H9 (cell line): ENCODE measurements at regions not wholly inside any gene's neighbourhood (a gene's known extent, or its start where the extent isn't known, plus 50 kb on each side); places are given as distances from the start of the nearest gene placed in this dataset.

Source experiments
- DNase-seq: peaks from one replicate; pipeline ENCODE4 v3.0.0-alpha.2; 2017
- H2AFZ ChIP-seq: one replicate; pipeline ENCODE4 v1.6.1; 2013; ENCODE audit warnings: mild to moderate bottlenecking, low read length, control low read depth, moderate library complexity
- H2AK5ac ChIP-seq: 2 replicates; pipeline ENCODE4 v1.6.1; 2013; ENCODE audit warnings: low read length, control low read depth, mixed read lengths; ENCODE audit not compliant: insufficient read length
- H2BK120ac ChIP-seq: one replicate; pipeline ENCODE4 v1.6.1; 2013; ENCODE audit warnings: low read depth, mild to moderate bottlenecking, low read length, control low read depth, inconsistent platforms; ENCODE audit not compliant: poor library complexity, severe bottlenecking
- H2BK12ac ChIP-seq: 2 replicates; pipeline ENCODE4 v1.6.1; 2013; ENCODE audit warnings: low read length, control low read depth, mixed read lengths, low read depth; ENCODE audit not compliant: insufficient read length
- H2BK15ac ChIP-seq: 2 replicates; pipeline ENCODE4 v1.6.1; 2013; ENCODE audit warnings: low read depth, low read length, control low read depth
- H2BK20ac ChIP-seq: one replicate; pipeline ENCODE4 v1.6.1; 2013; ENCODE audit warnings: low read depth, mild to moderate bottlenecking, low read length, control low read depth, inconsistent platforms; ENCODE audit not compliant: poor library complexity, severe bottlenecking
- H2BK5ac ChIP-seq: 2 replicates; pipeline ENCODE4 v1.6.1; 2013; ENCODE audit warnings: low read length, control low read depth, mixed read lengths; ENCODE audit not compliant: insufficient read length
- H3K14ac ChIP-seq: 2 replicates; pipeline ENCODE4 v1.6.1; 2013; ENCODE audit warnings: low read length, control low read depth; ENCODE audit not compliant: insufficient read depth
- H3K18ac ChIP-seq: 2 replicates; pipeline ENCODE4 v1.6.1; 2013; ENCODE audit warnings: low read depth, mild to moderate bottlenecking, mixed read lengths, low read length, control low read depth; ENCODE audit not compliant: insufficient read length
- H3K23ac ChIP-seq: 2 replicates; pipeline ENCODE4 v1.6.1; 2013; ENCODE audit warnings: low read length, control low read depth, mixed read lengths, low read depth; ENCODE audit not compliant: insufficient read length
- H3K23me2 ChIP-seq: 2 replicates; pipeline ENCODE4 v1.6.1; 2013; ENCODE audit warnings: low read depth, mild to moderate bottlenecking, mixed read lengths, low read length, control low read depth; ENCODE audit not compliant: insufficient read length, poor library complexity, severe bottlenecking
- H3K27ac ChIP-seq: 2 replicates; pipeline ENCODE4 v1.5.1; 2013; ENCODE audit warnings: low read length, control low read depth, mixed read lengths, low read depth; ENCODE audit not compliant: insufficient read length
- H3K27me3 ChIP-seq: 2 replicates; pipeline ENCODE4 v1.6.1; 2013; ENCODE audit warnings: low read length, control low read depth, inconsistent platforms; ENCODE audit not compliant: insufficient read depth
- H3K4ac ChIP-seq: 2 replicates; pipeline ENCODE4 v1.6.1; 2013; ENCODE audit warnings: low read depth, mild to moderate bottlenecking, control low read depth, inconsistent platforms, low read length, moderate library complexity
- H3K4me1 ChIP-seq: 2 replicates; pipeline ENCODE4 v1.6.1; 2013; ENCODE audit warnings: low read length, control low read depth, inconsistent platforms; ENCODE audit not compliant: insufficient read depth
- H3K4me2 ChIP-seq: 2 replicates; pipeline ENCODE4 v1.6.1; 2013; ENCODE audit warnings: low read length, control low read depth, mixed read lengths; ENCODE audit not compliant: insufficient read length, insufficient read depth
- H3K56ac ChIP-seq: 2 replicates; pipeline ENCODE4 v1.6.1; 2013; ENCODE audit warnings: low read depth, mild to moderate bottlenecking, mixed read lengths, low read length, control low read depth; ENCODE audit not compliant: insufficient read length
- H3K79me1 ChIP-seq: 2 replicates; pipeline ENCODE4 v1.6.1; 2013; ENCODE audit warnings: low read depth, mild to moderate bottlenecking, moderate library complexity, low read length, control low read depth, inconsistent platforms; ENCODE audit not compliant: insufficient read depth, poor library complexity, severe bottlenecking
- H3K79me2 ChIP-seq: 2 replicates; pipeline ENCODE4 v1.6.1; 2013; ENCODE audit warnings: low read length, control low read depth, inconsistent platforms; ENCODE audit not compliant: insufficient read depth
- H3K9ac ChIP-seq: 2 replicates; pipeline ENCODE4 v1.6.1; 2013; ENCODE audit warnings: low read length, control low read depth, mixed read lengths; ENCODE audit not compliant: insufficient read length; ENCODE audit errors: extremely low read depth
- H3K9me3 ChIP-seq: one replicate; pipeline ENCODE4 v1.6.1; 2013; ENCODE audit warnings: low read depth, low read length, inconsistent platforms; ENCODE audit not compliant: control insufficient read depth
- H3T11ph ChIP-seq: one replicate; pipeline ENCODE4 v1.6.1; 2013; ENCODE audit warnings: mild to moderate bottlenecking, low read length, control low read depth, inconsistent platforms
- H4K20me1 ChIP-seq: one replicate; pipeline ENCODE4 v1.6.1; 2013; ENCODE audit not compliant: control insufficient read depth, insufficient read length, insufficient read depth
- H4K5ac ChIP-seq: 2 replicates; pipeline ENCODE4 v1.6.1; 2013; ENCODE audit warnings: low read depth, mild to moderate bottlenecking, mixed read lengths, low read length, control low read depth; ENCODE audit not compliant: insufficient read length
- H4K8ac ChIP-seq: replicated peaks from 2 replicates; pipeline ENCODE4 v1.6.1; 2013; ENCODE audit warnings: low read length, control low read depth, mixed read lengths, low read depth; ENCODE audit not compliant: insufficient read length
- H4K91ac ChIP-seq: 2 replicates; pipeline ENCODE4 v1.6.1; 2013; ENCODE audit warnings: low read depth, mild to moderate bottlenecking, moderate library complexity, mixed read lengths, low read length, control low read depth; ENCODE audit not compliant: insufficient read length
- H3K27ac Mint-ChIP-seq, 3 experiments: 2 replicates in 2 of 3; 3 replicates in 1 of 3; pipeline ENCODE4 v1.8.0; 2020 to 2021; ENCODE audit warnings: mixed read lengths in 3 of 3, mild to moderate bottlenecking in 1 of 3, moderate library complexity in 1 of 3
- H3K27me3 Mint-ChIP-seq: 2 replicates; pipeline ENCODE4 v1.8.0; 2021; ENCODE audit warnings: low read depth, mild to moderate bottlenecking, moderate library complexity, mixed read lengths
- H3K36me3 Mint-ChIP-seq, 3 experiments: 2 replicates in 2 of 3; 3 replicates in 1 of 3; pipeline ENCODE4 v1.8.0; 2020 to 2021; ENCODE audit warnings: low read depth in 3 of 3, mixed read lengths in 3 of 3; ENCODE audit not compliant: insufficient read depth in 1 of 3
- H3K4me1 Mint-ChIP-seq, 2 experiments: 2 replicates each; pipeline ENCODE4 v1.8.0; 2020; ENCODE audit warnings: mixed read lengths in 2 of 2
- H3K4me3 Mint-ChIP-seq, 2 experiments: 2 replicates in 1 of 2; 3 replicates in 1 of 2; pipeline ENCODE4 v1.8.0; 2020 to 2021; ENCODE audit warnings: mild to moderate bottlenecking in 2 of 2, mixed read lengths in 2 of 2, moderate library complexity in 1 of 2
- H3K9me3 Mint-ChIP-seq, 2 experiments: 2 replicates in 1 of 2; 3 replicates in 1 of 2; pipeline ENCODE4 v1.8.0; 2020; ENCODE audit warnings: mild to moderate bottlenecking in 2 of 2, mixed read lengths in 2 of 2, moderate library complexity in 1 of 2
- CTCF ChIP-seq: fragments of 200-600 bp; sonication (generic); conservative IDR thresholded peaks from 3 replicates; pipeline ENCODE4 v1.8.0; 2021; ENCODE audit warnings: antibody characterized with exemption, mild to moderate bottlenecking
- WGBS: extraction: QIAGEN DNeasy Blood & Tissue Kit; methylation state at CpG from one replicate; pipeline ENCODE4 v1.1.7; 2013; ENCODE audit warnings: missing lambda C conversion rate, low lambda C conversion rate, mixed read lengths; ENCODE audit not compliant: insufficient read length; ENCODE audit errors: extremely low coverage; 5-methylcytosine and 5-hydroxymethylcytosine counted together

GRCh38 chr13:103878891-103879605, 812.8 kb upstream of the SLC10A2 start:
- H2BK12ac ChIP-seq: no peak overlapping the region
- H3K4ac ChIP-seq: no peak overlapping the region
- Mint-ChIP-seq H3K9me3 (no peaks in the 10 kb centered on the region; a peak in 1 of 5 replicates), H3K36me3 (no peaks in the 10 kb centered on the region), H3K4me3 (no peak overlapping the region), H3K27ac (no peak overlapping the region), H3K27me3 (no peaks in the 10 kb centered on the region), H3K4me1 (peaks cover 2 to 5% of the 10 kb centered on the region in 2 experiments; a peak in 2 of 4 replicates)
- H2AFZ ChIP-seq: no peak overlapping the region
- no peak overlapping the region for H3K56ac ChIP-seq
- H3T11ph ChIP-seq: no peak overlapping the region
- H4K8ac ChIP-seq: no peak overlapping the region
- H3K4me2 ChIP-seq: no peak overlapping the region
- DNase-seq: no peak
- no peak overlapping the region for H3K14ac ChIP-seq
- no peak overlapping the region for H3K27ac ChIP-seq
- H2BK20ac ChIP-seq: no peak overlapping the region
- no peak overlapping the region for H4K91ac ChIP-seq
- H3K79me2 ChIP-seq: no peaks in the 10 kb centered on the region
- no peaks in the 10 kb centered on the region for H3K23me2 ChIP-seq
- no peak overlapping the region for H4K5ac ChIP-seq
- H4K20me1 ChIP-seq: no peaks in the 10 kb centered on the region
- H2BK15ac ChIP-seq: no peak overlapping the region
- no CpG with 5 or more reads among the region's 2 CpGs for WGBS
- no peaks in the 10 kb centered on the region for H3K9me3 ChIP-seq
- no peak overlapping the region for H3K23ac ChIP-seq
- H3K27me3 ChIP-seq: no peaks in the 10 kb centered on the region
- no peaks in the 10 kb centered on the region for H3K79me1 ChIP-seq
- no peak overlapping the region for H3K9ac ChIP-seq
- TF ChIP-seq CTCF: no peak
- H2BK5ac ChIP-seq: no peak overlapping the region
- no peak overlapping the region for H3K18ac ChIP-seq
- H2BK120ac ChIP-seq: no peak overlapping the region
- no peak overlapping the region for H2AK5ac ChIP-seq
- no peaks in the 10 kb centered on the region for H3K4me1 ChIP-seq
